ENCODE measurements at regions not wholly inside any gene's neighbourhood (a gene's known extent, or its start where the extent isn't known, plus 50 kb on each side); places are given as distances from the start of the nearest gene placed in this dataset.

- H3K4me3 ChIP-seq (ENCODE audit: low read length): no peak overlapping the region
- no peak overlapping the region for H3K9ac ChIP-seq (ENCODE audit: low read depth, low read length)
- no peaks in the 10 kb centered on the region for H3K27me3 ChIP-seq (ENCODE audit: insufficient read depth, low read length)
- H3K4me1 ChIP-seq (ENCODE audit: insufficient read depth, low read length): no peaks in the 10 kb centered on the region
- H3K27ac ChIP-seq (ENCODE audit: low read length): no peak overlapping the region
- H3K36me3 ChIP-seq (ENCODE audit: insufficient read depth, low read depth, low read length): no peaks in the 10 kb centered on the region
- no peaks in the 10 kb centered on the region for H3K9me3 ChIP-seq (ENCODE audit: insufficient read depth, low read depth, low read length)
Measured at GRCh38 chr12:9383585-9383984, 175.4 kb upstream of the PZP start.

DNA sequence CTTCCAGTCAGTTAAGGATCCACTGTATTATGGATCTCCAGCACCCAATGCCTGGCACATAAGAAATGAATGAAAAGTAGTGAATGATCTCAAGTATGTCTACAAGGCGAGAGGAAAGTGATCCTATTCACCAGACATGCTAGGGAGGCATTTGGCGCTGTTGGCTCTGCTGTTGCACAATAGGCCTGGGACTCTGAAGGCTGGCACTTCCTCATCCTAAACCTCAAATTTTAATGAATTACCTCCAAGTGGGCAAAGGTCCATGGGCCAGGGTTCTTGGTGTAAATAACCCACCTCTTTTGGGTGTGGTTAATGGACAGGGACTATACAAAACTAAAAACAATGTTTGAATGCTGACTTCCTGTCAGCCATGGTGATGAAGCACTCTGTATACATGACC, 173.4 kb upstream of the PZP start:
- Histone ChIP-seq H3K4me3 (ENCODE audit: low read length) (no peak overlapping the region), H3K9me3 (ENCODE audit: insufficient read depth, low read depth, low read length) (no peaks in the 10 kb centered on the region), H3K36me3 (ENCODE audit: insufficient read depth, low read depth, low read length) (no peaks in the 10 kb centered on the region), H3K4me1 (ENCODE audit: insufficient read depth, low read length) (no peaks in the 10 kb centered on the region), H3K9ac (ENCODE audit: low read depth, low read length) (no peak overlapping the region), H3K27me3 (ENCODE audit: insufficient read depth, low read length) (no peaks in the 10 kb centered on the region), H3K27ac (ENCODE audit: low read length) (no peak overlapping the region)

DNA sequence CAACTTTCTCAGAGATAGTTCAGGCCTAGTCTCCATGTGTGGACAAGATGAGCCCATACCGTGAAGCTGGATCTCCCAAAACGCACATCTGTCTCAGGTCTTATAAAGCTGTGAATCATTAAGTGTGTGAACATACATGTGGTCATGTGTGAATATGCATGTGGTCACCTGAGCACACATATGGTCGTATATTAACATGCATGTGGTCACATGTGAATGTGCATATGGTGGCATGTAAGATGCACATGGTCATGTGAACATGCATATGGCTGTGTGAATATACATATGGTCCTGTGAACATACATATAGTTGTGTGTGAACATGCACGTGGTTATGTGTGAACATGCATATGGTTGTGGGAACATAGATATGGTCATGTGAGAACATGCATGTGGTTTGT, 172.5 kb upstream of the PZP start:
- H3K4me1 ChIP-seq (ENCODE audit: insufficient read depth, low read length): no peaks in the 10 kb centered on the region
- H3K4me3 ChIP-seq (ENCODE audit: low read length): no peak overlapping the region
- no peak overlapping the region for H3K9ac ChIP-seq (ENCODE audit: low read depth, low read length)
- H3K27me3 ChIP-seq (ENCODE audit: insufficient read depth, low read length): no peaks in the 10 kb centered on the region
- H3K36me3 ChIP-seq (ENCODE audit: insufficient read depth, low read depth, low read length): no peaks in the 10 kb centered on the region
- no peak overlapping the region for H3K27ac ChIP-seq (ENCODE audit: low read length)
- H3K9me3 ChIP-seq (ENCODE audit: insufficient read depth, low read depth, low read length): no peaks in the 10 kb centered on the region

- H3K9me3 ChIP-seq (ENCODE audit: insufficient read depth, low read depth, low read length): no peaks in the 10 kb centered on the region
- H3K27me3 ChIP-seq (ENCODE audit: insufficient read depth, low read length): no peaks in the 10 kb centered on the region
- H3K36me3 ChIP-seq (ENCODE audit: insufficient read depth, low read depth, low read length): no peaks in the 10 kb centered on the region
- no peak overlapping the region for H3K4me3 ChIP-seq (ENCODE audit: low read length)
- no peak overlapping the region for H3K27ac ChIP-seq (ENCODE audit: low read length)
- no peaks in the 10 kb centered on the region for H3K4me1 ChIP-seq (ENCODE audit: insufficient read depth, low read length)
- no peak overlapping the region for H3K9ac ChIP-seq (ENCODE audit: low read depth, low read length)
Measured at GRCh38 chr12:9379023-9379742, 171.0 kb upstream of the PZP start.

DNA sequence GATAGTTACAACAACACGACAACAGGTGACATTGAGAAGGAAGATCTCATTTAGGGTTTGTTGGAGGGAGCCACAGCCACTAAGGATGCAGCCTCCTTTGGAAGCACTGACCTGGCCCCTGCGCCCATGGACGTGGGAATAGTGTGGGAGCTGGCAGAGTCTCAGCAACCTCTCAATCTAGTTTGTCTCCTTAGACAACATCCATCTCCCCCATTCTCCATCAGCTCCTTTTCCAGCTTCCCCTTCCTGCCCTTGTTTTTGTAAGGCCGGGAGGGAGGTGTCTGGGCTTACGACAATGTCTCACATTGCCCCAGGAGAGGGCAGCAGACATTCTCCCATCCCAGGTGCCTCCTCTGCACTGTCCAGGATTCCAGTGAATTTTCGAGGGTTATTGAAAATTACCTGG, 170.2 kb upstream of the PZP start:
- Histone ChIP-seq H3K9me3 (ENCODE audit: insufficient read depth, low read depth, low read length) (no peaks in the 10 kb centered on the region), H3K9ac (ENCODE audit: low read depth, low read length) (no peak overlapping the region), H3K36me3 (ENCODE audit: insufficient read depth, low read depth, low read length) (no peaks in the 10 kb centered on the region), H3K4me1 (ENCODE audit: insufficient read depth, low read length) (no peaks in the 10 kb centered on the region), H3K4me3 (ENCODE audit: low read length) (no peak overlapping the region), H3K27ac (ENCODE audit: low read length) (no peak overlapping the region), H3K27me3 (ENCODE audit: insufficient read depth, low read length) (no peaks in the 10 kb centered on the region)

- H3K27ac ChIP-seq (ENCODE audit: low read length): no peak overlapping the region
- H3K27me3 ChIP-seq (ENCODE audit: insufficient read depth, low read length): no peaks in the 10 kb centered on the region
- H3K36me3 ChIP-seq (ENCODE audit: insufficient read depth, low read depth, low read length): no peaks in the 10 kb centered on the region
- no peak overlapping the region for H3K4me3 ChIP-seq (ENCODE audit: low read length)
- no peak overlapping the region for H3K9ac ChIP-seq (ENCODE audit: low read depth, low read length)
- no peaks in the 10 kb centered on the region for H3K9me3 ChIP-seq (ENCODE audit: insufficient read depth, low read depth, low read length)
- no peaks in the 10 kb centered on the region; the same call in 1 of the 2 replicates for H3K4me1 ChIP-seq (ENCODE audit: insufficient read depth, low read length)
Measured at GRCh38 chr12:9372202-9372601, 164.0 kb upstream of the PZP start.

GRCh38 chr12:9367828-9368227, 159.6 kb upstream of the PZP start:
- peaks cover 33% of the 10 kb centered on the region; the same call in 1 of the 2 replicates for H3K4me1 ChIP-seq (ENCODE audit: insufficient read depth, low read length)
- no peak overlapping the region for H3K9ac ChIP-seq (ENCODE audit: low read depth, low read length)
- H3K36me3 ChIP-seq (ENCODE audit: insufficient read depth, low read depth, low read length): no peaks in the 10 kb centered on the region
- no peaks in the 10 kb centered on the region for H3K27me3 ChIP-seq (ENCODE audit: insufficient read depth, low read length)
- no peaks in the 10 kb centered on the region for H3K9me3 ChIP-seq (ENCODE audit: insufficient read depth, low read depth, low read length)
- no peak overlapping the region for H3K4me3 ChIP-seq (ENCODE audit: low read length)
- no peak overlapping the region for H3K27ac ChIP-seq (ENCODE audit: low read length)

DNA sequence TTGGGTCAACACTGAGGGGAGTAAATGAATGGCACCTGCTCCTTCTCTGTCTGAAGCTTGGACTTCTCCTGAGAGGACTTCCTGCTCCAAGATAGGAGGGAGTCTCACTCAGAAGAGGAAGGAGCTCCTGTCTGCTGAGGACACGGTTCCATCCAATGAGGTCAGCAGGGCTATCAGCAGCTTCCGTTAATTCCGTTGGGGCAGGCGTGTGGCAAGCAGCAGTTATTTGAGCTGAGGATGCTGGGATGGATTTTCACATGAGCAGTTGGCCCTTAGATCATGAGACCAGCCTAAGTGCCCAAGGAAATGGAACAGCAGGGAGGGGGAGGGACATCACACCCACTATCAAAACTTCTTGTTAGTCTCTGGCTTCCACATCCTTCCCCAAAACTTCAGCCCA, 159.0 kb upstream of the PZP start:
- Histone ChIP-seq H3K27me3 (ENCODE audit: insufficient read depth, low read length) (no peaks in the 10 kb centered on the region), H3K4me1 (ENCODE audit: insufficient read depth, low read length) (peaks cover 33% of the 10 kb centered on the region; the same call in 1 of the 2 replicates), H3K9me3 (ENCODE audit: insufficient read depth, low read depth, low read length) (no peaks in the 10 kb centered on the region), H3K4me3 (ENCODE audit: low read length) (no peak overlapping the region), H3K27ac (ENCODE audit: low read length) (no peak overlapping the region), H3K36me3 (ENCODE audit: insufficient read depth, low read depth, low read length) (no peaks in the 10 kb centered on the region), H3K9ac (ENCODE audit: low read depth, low read length) (no peak overlapping the region)

DNA sequence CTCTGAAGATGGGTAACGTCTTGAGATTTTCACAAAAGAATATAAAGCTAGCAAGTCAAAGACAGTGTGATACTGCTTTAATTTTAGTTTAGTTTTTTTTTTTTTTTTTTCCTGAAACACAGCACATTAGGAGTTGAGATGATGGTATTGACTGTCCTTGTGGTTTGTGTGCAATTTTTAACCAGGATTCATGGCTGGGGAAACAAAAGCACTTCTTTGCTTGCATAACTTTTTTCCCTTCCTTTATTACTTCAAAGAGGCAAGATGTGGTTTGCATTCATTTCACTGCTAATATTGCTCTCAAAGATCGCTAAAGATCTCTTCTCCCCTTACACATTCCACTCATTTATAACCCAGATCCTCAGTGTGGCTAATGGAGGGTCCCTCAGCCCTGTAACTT, 157.1 kb upstream of the PZP start:
- Histone ChIP-seq H3K36me3 (ENCODE audit: insufficient read depth, low read depth, low read length) (no peaks in the 10 kb centered on the region), H3K9ac (ENCODE audit: low read depth, low read length) (peak overlapping the region; percentile 39; the same call in 1 of the 2 replicates), H3K27ac (ENCODE audit: low read length) (peak overlapping the region; percentile 15), H3K27me3 (ENCODE audit: insufficient read depth, low read length) (no peaks in the 10 kb centered on the region), H3K4me1 (ENCODE audit: insufficient read depth, low read length) (peaks cover 33% of the 10 kb centered on the region; the same call in 1 of the 2 replicates), H3K4me3 (ENCODE audit: low read length) (peak overlapping the region; percentile 27; the same call in 1 of the 2 replicates), H3K9me3 (ENCODE audit: insufficient read depth, low read depth, low read length) (no peaks in the 10 kb centered on the region)

DNA sequence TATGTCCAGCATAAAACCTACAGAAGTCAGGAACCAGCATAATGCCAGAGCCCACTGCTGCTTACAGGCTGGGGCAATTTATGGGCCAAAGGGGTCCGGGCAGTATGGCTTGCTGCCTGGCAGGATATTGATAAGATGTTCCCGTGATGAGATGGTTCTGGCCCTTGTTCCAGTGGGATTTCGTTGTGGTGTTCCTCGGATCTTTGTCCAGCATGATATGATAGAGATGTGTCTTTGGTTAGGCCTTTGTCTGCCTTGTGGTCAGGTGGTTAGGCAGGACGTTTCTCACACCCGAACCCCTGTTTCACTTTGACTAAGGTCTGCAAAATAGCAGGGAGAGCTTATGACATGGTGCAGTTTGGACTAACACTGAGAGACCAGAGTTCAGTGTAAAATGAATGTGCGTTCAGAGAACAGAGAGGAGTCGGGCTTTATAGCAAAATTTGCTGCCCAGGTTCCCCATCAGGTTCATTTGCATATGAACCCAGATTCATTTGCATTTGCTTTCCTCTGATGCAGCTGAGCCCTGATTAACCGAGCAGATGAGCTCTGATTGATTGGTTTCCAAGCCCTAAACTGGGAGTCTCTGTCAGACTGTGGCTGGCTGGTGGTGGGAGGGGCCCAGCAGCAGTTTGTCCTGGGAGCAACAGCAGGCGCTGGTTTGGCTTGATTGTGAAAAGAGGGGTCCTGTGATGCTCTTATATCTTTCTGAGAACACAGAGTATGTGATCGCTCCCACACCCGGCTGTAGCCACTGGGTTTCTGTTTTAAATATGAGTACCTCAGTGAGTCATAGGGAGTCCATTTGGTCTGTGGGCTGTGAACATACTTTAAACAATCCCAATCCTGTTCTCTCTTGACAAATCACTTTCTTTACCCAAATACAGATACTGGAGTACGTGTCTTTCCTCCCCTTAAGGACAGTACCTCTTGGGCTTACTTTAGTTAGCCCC, 156.3 kb upstream of the PZP start:
- Histone ChIP-seq H3K9ac (ENCODE audit: low read depth, low read length) (peak overlapping the region; percentile 57), H3K36me3 (ENCODE audit: insufficient read depth, low read depth, low read length) (no peaks in the 10 kb centered on the region), H3K27ac (ENCODE audit: low read length) (peak overlapping the region; percentile 15), H3K4me1 (ENCODE audit: insufficient read depth, low read length) (peaks cover 33% of the 10 kb centered on the region; the same call in 1 of the 2 replicates), H3K4me3 (ENCODE audit: low read length) (peak overlapping the region; percentile 27), H3K9me3 (ENCODE audit: insufficient read depth, low read depth, low read length) (no peaks in the 10 kb centered on the region), H3K27me3 (ENCODE audit: insufficient read depth, low read length) (no peaks in the 10 kb centered on the region)

DNA sequence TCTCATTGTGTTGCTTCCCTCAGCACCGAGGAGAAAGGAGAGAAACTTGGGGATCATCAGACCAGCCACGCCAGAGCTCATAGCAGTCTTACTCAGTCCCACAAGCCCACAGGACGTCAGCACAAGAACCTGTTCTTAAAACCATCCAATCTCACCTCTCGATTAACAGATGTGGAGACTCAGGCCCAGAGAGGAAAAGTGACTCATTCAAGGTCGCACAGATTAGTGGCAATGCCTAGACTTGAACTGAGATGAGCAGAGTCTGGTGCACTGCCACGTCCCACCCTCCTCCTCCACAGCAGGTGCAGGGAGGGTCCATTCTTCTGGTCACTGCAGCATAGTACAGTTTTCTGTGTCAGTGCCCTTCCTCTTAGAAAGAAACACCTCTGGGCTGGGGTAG, 154.9 kb upstream of the PZP start:
- peaks cover 33% of the 10 kb centered on the region; the same call in 1 of the 2 replicates for H3K4me1 ChIP-seq (ENCODE audit: insufficient read depth, low read length)
- no peak overlapping the region for H3K27ac ChIP-seq (ENCODE audit: low read length)
- no peaks in the 10 kb centered on the region for H3K27me3 ChIP-seq (ENCODE audit: insufficient read depth, low read length)
- H3K4me3 ChIP-seq (ENCODE audit: low read length): no peak overlapping the region
- H3K36me3 ChIP-seq (ENCODE audit: insufficient read depth, low read depth, low read length): no peaks in the 10 kb centered on the region
- no peaks in the 10 kb centered on the region for H3K9me3 ChIP-seq (ENCODE audit: insufficient read depth, low read depth, low read length)
- H3K9ac ChIP-seq (ENCODE audit: low read depth, low read length): no peak overlapping the region
